IMR-90 (cell line): ENCODE measurements at regions not wholly inside any gene's neighbourhood (a gene's known extent, or its start where the extent isn't known, plus 50 kb on each side); places are given as distances from the start of the nearest gene placed in this dataset.
A peak's percentile ranks its signal among the peaks of the same experiment; 100 is the strongest.

Experiments used
- ATAC-seq: fragments of 200-7000 bp; cut with Tn5 transposase; 2 replicates; pipeline ENCODE4 v1.9.1; 2020; ENCODE audit warnings: low read depth, mild to moderate bottlenecking, moderate library complexity
- BruUV-seq: library from RNA; stranded (reverse); fragments of 400-500 nt; replicated peaks from 2 replicates; lab custom pipeline; 2021; lab: Mats Ljungman, UMichigan
- CTCF ChIA-PET: fragments of 300-600 bp; formaldehyde crosslinking; extraction: SDS; loops from one replicate; lab custom pipeline; 2021; ENCODE audit warnings: antibody characterized with exemption; lab: Yijun Ruan, JAX
- POLR2A ChIA-PET: fragments of 300-600 bp; sonication (Branson Sonifier 250); formaldehyde crosslinking; loops from one replicate; lab custom pipeline; 2022; ENCODE audit warnings: antibody characterized with exemption; ENCODE audit not compliant: unreplicated experiment; lab: Charles Lee
- DNase-seq: peaks from one replicate; pipeline ENCODE4 v3.0.0; 2013
- H2AFZ ChIP-seq: replicated peaks from 2 replicates; pipeline ENCODE3; 2013; ENCODE audit warnings: low read length, mild to moderate bottlenecking; ENCODE audit not compliant: poor library complexity
- H2AK5ac ChIP-seq: 2 replicates; pipeline ENCODE4 v1.6.1; 2013; ENCODE audit warnings: low read depth, low read length, inconsistent platforms
- H2AK9ac ChIP-seq: replicated peaks from 2 replicates; pipeline ENCODE3; 2013; ENCODE audit warnings: mild to moderate bottlenecking, low read depth, low read length, moderate library complexity; ENCODE audit not compliant: poor library complexity
- H2BK120ac ChIP-seq: 2 replicates; pipeline ENCODE4 v1.6.1; 2013; ENCODE audit warnings: low read depth, low read length, inconsistent platforms
- H2BK15ac ChIP-seq: 3 replicates; pipeline ENCODE4 v1.6.1; 2013; ENCODE audit warnings: low read depth, low read length, inconsistent platforms
- H2BK20ac ChIP-seq: 2 replicates; pipeline ENCODE4 v1.6.1; 2013; ENCODE audit warnings: low read depth, mild to moderate bottlenecking, inconsistent platforms, low read length, moderate library complexity
- H2BK5ac ChIP-seq: 2 replicates; pipeline ENCODE4 v1.6.1; 2013; ENCODE audit warnings: mild to moderate bottlenecking, low read depth, low read length, inconsistent platforms; ENCODE audit not compliant: poor library complexity, severe bottlenecking
- H3K14ac ChIP-seq: replicated peaks from 2 replicates; pipeline ENCODE4 v1.6.1; 2013; ENCODE audit warnings: low read depth, low read length, inconsistent platforms
- H3K18ac ChIP-seq: 2 replicates; pipeline ENCODE4 v1.6.1; 2013; ENCODE audit warnings: low read depth, low read length, control low read depth
- H3K23ac ChIP-seq: 2 replicates; pipeline ENCODE4 v1.6.1; 2013; ENCODE audit warnings: low read depth, low read length, inconsistent platforms
- H3K27ac ChIP-seq: 2 replicates; pipeline ENCODE4 v1.5.1; 2013; ENCODE audit warnings: mild to moderate bottlenecking, control low read depth, low read length; ENCODE audit not compliant: insufficient read depth
- H3K27me3 ChIP-seq: 2 replicates; pipeline ENCODE4 v1.6.1; 2013; ENCODE audit warnings: low read length; ENCODE audit not compliant: control insufficient read depth, insufficient read depth
- H3K36me3 ChIP-seq: 2 replicates; pipeline ENCODE4 v1.6.1; 2013; ENCODE audit warnings: low read length, mixed read lengths; ENCODE audit not compliant: control insufficient read depth, insufficient read depth
- H3K4ac ChIP-seq: 2 replicates; pipeline ENCODE4 v1.6.1; 2013; ENCODE audit warnings: low read depth, low read length, inconsistent platforms
- H3K4me1 ChIP-seq: 2 replicates; pipeline ENCODE4 v1.6.1; 2013; ENCODE audit warnings: low read length, mixed read lengths; ENCODE audit not compliant: control insufficient read depth, insufficient read depth
- H3K4me2 ChIP-seq: 2 replicates; pipeline ENCODE4 v1.6.1; 2013; ENCODE audit warnings: low read depth, mild to moderate bottlenecking, control low read depth, low read length, moderate library complexity
- H3K4me3 ChIP-seq: 2 replicates; pipeline ENCODE4 v1.5.1; 2013; ENCODE audit warnings: low read depth, mild to moderate bottlenecking, control low read depth, low read length, moderate library complexity; ENCODE audit not compliant: insufficient read depth
- H3K56ac ChIP-seq: 2 replicates; pipeline ENCODE4 v1.6.1; 2013; ENCODE audit warnings: low read length, inconsistent platforms; ENCODE audit not compliant: insufficient read depth; ENCODE audit errors: extremely low read depth
- H3K79me1 ChIP-seq, 2 experiments: 2 replicates each; pipeline ENCODE4 v1.6.1; 2013; ENCODE audit warnings: low read length in 2 of 2, inconsistent platforms in 1 of 2, low read depth in 1 of 2
- H3K9ac ChIP-seq: 2 replicates; pipeline ENCODE4 v1.6.1; 2013; ENCODE audit warnings: low read depth, low read length, control low read depth
- H3K9me1 ChIP-seq: 2 replicates; pipeline ENCODE4 v1.6.1; 2013; ENCODE audit warnings: low read length, inconsistent platforms; ENCODE audit not compliant: insufficient read depth
- H3K9me3 ChIP-seq: 2 replicates; pipeline ENCODE4 v1.6.1; 2013; ENCODE audit warnings: low read length; ENCODE audit not compliant: control insufficient read depth, insufficient read depth
- H4K20me1 ChIP-seq: 2 replicates; pipeline ENCODE4 v1.6.1; 2013; ENCODE audit warnings: low read length, inconsistent platforms; ENCODE audit not compliant: insufficient read depth
- H4K5ac ChIP-seq: 2 replicates; pipeline ENCODE4 v1.6.1; 2013; ENCODE audit warnings: mild to moderate bottlenecking, low read depth, low read length, control low read depth
- H4K8ac ChIP-seq, 2 experiments: 2 replicates each; pipeline ENCODE4 v1.6.1; 2013; ENCODE audit warnings: low read depth in 2 of 2, low read length in 2 of 2, control low read depth in 1 of 2, inconsistent platforms in 1 of 2
- H4K91ac ChIP-seq: 2 replicates; pipeline ENCODE4 v1.6.1; 2013; ENCODE audit warnings: low read depth, low read length, inconsistent platforms; ENCODE audit not compliant: insufficient read depth
- BHLHE40 ChIP-seq: fragments of 150-350 bp; IDR thresholded peaks from 2 replicates; pipeline ENCODE4 v1.6.1; 2016; ENCODE audit warnings: mild to moderate bottlenecking, low read depth, low read length
- CHD1 ChIP-seq: IDR thresholded peaks from 2 replicates; pipeline ENCODE4 v1.6.1; 2012; ENCODE audit warnings: low read depth, low read length, improper control_type of control experiment
- CTCF ChIP-seq: conservative IDR thresholded peaks from 2 replicates; pipeline ENCODE4 v1.5.1; 2012; ENCODE audit warnings: mild to moderate bottlenecking, low read depth, low read length, improper control_type of control experiment
- MAFK ChIP-seq: IDR thresholded peaks from 2 replicates; pipeline ENCODE4 v1.6.1; 2012; ENCODE audit warnings: low read depth, low read length, improper control_type of control experiment
- NFE2L2 ChIP-seq: fragments of 150-350 bp; IDR thresholded peaks from 2 replicates; pipeline ENCODE4 v1.6.1; 2016; ENCODE audit warnings: low read depth, mild to moderate bottlenecking, low read length
- USF2 ChIP-seq: fragments of 150-350 bp; IDR thresholded peaks from 2 replicates; pipeline ENCODE4 v1.6.1; 2017; ENCODE audit warnings: mild to moderate bottlenecking, antibody characterized with exemption, low read length, low read depth
- WGBS, 2 experiments: methylation state at CpG; one replicate each; pipeline versions ENCODE4 v1.1.5 to v1.1.7; 2013; ENCODE audit warnings: missing lambda C conversion rate in 2 of 2; ENCODE audit not compliant: insufficient read length in 1 of 2; ENCODE audit errors: extremely low coverage in 2 of 2; 5-methylcytosine and 5-hydroxymethylcytosine counted together
- dilution Hi-C: fragments of 300-500 bp; cut with HindIII; formaldehyde crosslinking; loops from one replicate; pipeline ENCODE4 v1.14.3; 2018; ENCODE audit warnings: low sequenced_read_pairs; ENCODE audit not compliant: unreplicated experiment
- in situ Hi-C: fragments of 300-500 bp; cut with MboI; formaldehyde crosslinking; loops from 3 replicates; pipeline ENCODE4 v1.14.3; 2019; ENCODE audit warnings: low sequenced_read_pairs, inconsistent platforms, mixed read lengths
- intact Hi-C: fragments of 100-400 bp; cut with micrococcal nuclease; formaldehyde crosslinking; loops from 2 replicates; pipeline ENCODE4 v1.10.0; 2022

GRCh38 chr9:88237991-88238571 is 99.8 kb upstream of the SPATA31C2 start:
- Histone ChIP-seq H2AFZ (peak overlapping the region; percentile 61), H4K91ac (no peak overlapping the region), H4K20me1 (no peaks in the 10 kb centered on the region), H4K5ac (no peak overlapping the region), H3K79me1 (no peaks in the 10 kb centered on the region), H3K36me3 (no peaks in the 10 kb centered on the region), H2BK15ac (no peak overlapping the region), H3K4ac (no peak overlapping the region; the same call in 1 of the 2 replicates), H3K18ac (no peak overlapping the region), H3K27ac (no peak overlapping the region), H2AK9ac (no peak overlapping the region), H3K4me3 (no peak overlapping the region), H4K8ac (no peak overlapping the region), H3K23ac (no peak overlapping the region), H3K14ac (no peak overlapping the region), H2BK5ac (no peak overlapping the region), H3K56ac (no peak overlapping the region), H3K4me1 (peaks cover 5% of the 10 kb centered on the region; the same call in 1 of the 2 replicates), H3K9ac (no peak overlapping the region), H3K4me2 (no peak overlapping the region), H3K9me3 (no peaks in the 10 kb centered on the region), H3K27me3 (peaks cover 1% of the 10 kb centered on the region; the same call in 1 of the 2 replicates), H2BK20ac (no peak overlapping the region), H2AK5ac (no peak overlapping the region), H2BK120ac (no peak overlapping the region), H3K9me1 (no peaks in the 10 kb centered on the region; the same call in 1 of the 2 replicates)
- CTCF ChIA-PET, result no interaction called here
- no peak for TF ChIP-seq USF2
- no peak for TF ChIP-seq NFE2L2
- no peak for TF ChIP-seq BHLHE40
- no peak for TF ChIP-seq CHD1
- no peak for TF ChIP-seq CTCF
- no peak for TF ChIP-seq MAFK
- in situ Hi-C loops, result no loop called here
- dilution Hi-C loops, result no loop called here
- no peak for ATAC-seq
- no peak for DNase-seq
- no CpG with 5 or more reads among the region's 11 CpGs for WGBS, 2 experiments
- intact Hi-C loops, result no loop called here
- POLR2A ChIA-PET, result no interaction called here
- no TSS peak for BruUV-seq
